Omental fat pad (tissue), 3 donors: ENCODE measurements at regions not wholly inside any gene's neighbourhood (a gene's known extent, or its start where the extent isn't known, plus 50 kb on each side); places are given as distances from the start of the nearest gene placed in this dataset.

ENCODE experiments used
- ATAC-seq: fragments of 150-250 bp; one replicate; pipeline ENCODE4 v1.9.1; 2016; ENCODE audit warnings: mild to moderate bottlenecking, moderate library complexity; ENCODE audit not compliant: low FRiP score
- DNase-seq: peaks from one replicate; pipeline ENCODE4 v3.0.0-alpha.2; 2019; ENCODE audit warnings: low spot score
- CTCF ChIP-seq, 3 donors: fragments of 450-650 bp; IDR thresholded peaks; one replicate each; pipeline ENCODE4 v1.5.1; 2016 to 2017; ENCODE audit warnings: antibody characterized with exemption in 3 of 3, mild to moderate bottlenecking in 3 of 3, moderate library complexity in 2 of 3

- no peak for DNase-seq
- no peak for ATAC-seq
- no peak for TF ChIP-seq CTCF (IDR thresholded peaks at IDR 0.05)
These were observed 1079.1 kb downstream of the TTLL7 start for GRCh38 chr1:82919837-82920236.

GRCh38 chr1:82907313-82907712 lies 1091.6 kb downstream of the TTLL7 start:
- TF ChIP-seq CTCF (IDR thresholded peaks at IDR 0.05) = no peak
- DNase-seq = no peak
- ATAC-seq = no peak

- no peak for DNase-seq
- no peak for TF ChIP-seq CTCF (IDR thresholded peaks at IDR 0.05)
- no peak for ATAC-seq
These were observed 1095.3 kb downstream of the TTLL7 start for GRCh38 chr1:82903626-82904025.

- no peak for ATAC-seq
- TF ChIP-seq CTCF (IDR thresholded peaks at IDR 0.05) = no peak
- no peak for DNase-seq
These were observed 1097.4 kb downstream of the TTLL7 start for GRCh38 chr1:82901561-82901960.

- ATAC-seq (no peak), DNase-seq (no peak)
- no peak for TF ChIP-seq CTCF (IDR thresholded peaks at IDR 0.05)
These were observed 1097.8 kb downstream of the TTLL7 start for GRCh38 chr1:82901118-82901517.

GRCh38 chr1:82899017-82899416 lies 1098.3 kb downstream of the ADGRL2 start:
- no peak for ATAC-seq
- DNase-seq = no peak
- no peak for TF ChIP-seq CTCF (IDR thresholded peaks at IDR 0.05)

GRCh38 chr1:82897549-82897948 lies 1096.8 kb downstream of the ADGRL2 start:
- ATAC-seq (no peak), DNase-seq (no peak)
- no peak for TF ChIP-seq CTCF (IDR thresholded peaks at IDR 0.05)
